Upper lobe of left lung (tissue), 6 donors: ENCODE measurements at regions not wholly inside any gene's neighbourhood (a gene's known extent, or its start where the extent isn't known, plus 50 kb on each side); places are given as distances from the start of the nearest gene placed in this dataset.

Source experiments
- ATAC-seq, 2 donors: fragments of 200-7000 bp; cut with Tn5 transposase; one replicate each; pipeline ENCODE4 v1.9.1; 2022; ENCODE audit warnings: mild to moderate bottlenecking in 2 of 2, moderate library complexity in 2 of 2; ENCODE audit not compliant: low FRiP score in 2 of 2
- DNase-seq, 2 donors: peaks; one replicate each; pipeline ENCODE4 v3.0.0-alpha.2; 2019 to 2020
- H3K27ac ChIP-seq, 4 donors: fragments of 200-600 bp; sonication (generic); one replicate each; pipeline ENCODE4 v1.5.1; 2016 to 2019
- H3K27me3 ChIP-seq, 4 donors: fragments of 200-600 bp; sonication (generic); one replicate each; pipeline ENCODE4 v1.5.1; 2017 to 2019
- H3K36me3 ChIP-seq, 4 donors: fragments of 200-600 bp; sonication (generic); one replicate each; pipeline ENCODE4 v1.5.1; 2016 to 2019
- H3K4me1 ChIP-seq, 4 donors: fragments of 200-600 bp; sonication (generic); one replicate each; pipeline ENCODE4 v1.5.1; 2018 to 2019
- H3K4me3 ChIP-seq, 4 donors: fragments of 200-600 bp; sonication (generic); one replicate each; pipeline ENCODE4 v1.5.1; 2017 to 2019; ENCODE audit warnings: mild to moderate bottlenecking in 2 of 4, moderate library complexity in 1 of 4
- H3K9me3 ChIP-seq, 4 donors: fragments of 200-600 bp; sonication (generic); one replicate each; pipeline ENCODE4 v1.5.1; 2018 to 2019
- EP300 ChIP-seq, 4 donors: sonication (generic); formaldehyde crosslinking; IDR thresholded peaks; one replicate each; pipeline ENCODE4 v1.5.1; 2017; ENCODE audit warnings: antibody characterized with exemption in 4 of 4, control low read depth in 2 of 4
- POLR2A ChIP-seq, 4 donors: fragments of 450-650 bp; IDR thresholded peaks; one replicate each; pipeline ENCODE4 v1.5.1; 2016 to 2017; ENCODE audit warnings: antibody characterized with exemption in 4 of 4, mild to moderate bottlenecking in 2 of 4
- POLR2AphosphoS5 ChIP-seq, 2 donors: sonication (generic); formaldehyde crosslinking; IDR thresholded peaks; one replicate each; pipeline ENCODE4 v1.5.1; 2017; ENCODE audit warnings: antibody characterized with exemption in 2 of 2
- WGBS, 2 donors: methylation state at CpG; one replicate each; pipeline ENCODE4 v1.1.5; 2017 to 2018; 5-methylcytosine and 5-hydroxymethylcytosine counted together
- TF ChIP-seq, protein P1 (sequence below), 6 experiments: fragments of 450-650 bp in 4 of 6; fragments of 200-600 bp in 2 of 6; sonication (generic) in 2 of 6; IDR thresholded peaks; one replicate each; pipeline ENCODE4 v1.5.1; 2016 to 2019; ENCODE audit warnings: antibody characterized with exemption in 6 of 6
- donor health status: DM: no; HTN: no; CAD: no; lungs with moderate emphysema.
- donor health status: DM: no; HTN: yes; CAD: no; lungs with severe emphysema.

DNA sequence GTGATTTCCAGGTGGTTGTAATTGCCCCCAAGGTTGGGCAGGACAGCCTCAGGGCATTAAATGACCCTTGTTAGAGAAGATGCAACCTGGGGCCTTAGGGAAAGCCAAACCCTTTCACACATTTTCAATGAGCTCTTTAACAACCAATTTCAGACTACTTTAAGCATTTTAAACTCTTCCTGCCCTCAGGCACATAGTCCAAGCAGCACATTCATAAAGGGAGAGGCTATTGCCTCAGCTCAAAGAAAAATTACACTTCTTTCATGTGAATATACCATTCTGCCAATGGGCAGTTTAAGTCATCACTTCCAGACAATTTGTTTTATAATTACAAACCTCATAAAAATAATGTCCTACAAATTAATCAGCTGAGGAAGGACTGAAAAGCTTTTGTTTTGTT lies 544.5 kb downstream of the NPIPA7 start:
- no peak overlapping the region for H3K27ac ChIP-seq
- H3K36me3 ChIP-seq = no peaks in the 10 kb centered on the region
- H3K4me1 ChIP-seq = no peaks in the 10 kb centered on the region
- no peaks in the 10 kb centered on the region for H3K27me3 ChIP-seq
- DNase-seq (no peak), ATAC-seq (no peak)
- H3K4me3 ChIP-seq = no peak overlapping the region
- H3K9me3 ChIP-seq = peaks cover 0 to 3% (median 0%) of the 10 kb centered on the region in 4 donors
- TF ChIP-seq POLR2A (IDR thresholded peaks at IDR 0.05) (no peak), EP300 (IDR thresholded peaks at IDR 0.05) (no peak), POLR2AphosphoS5 (IDR thresholded peaks at IDR 0.05) (no peak)
- TF ChIP-seq, protein P1, sequence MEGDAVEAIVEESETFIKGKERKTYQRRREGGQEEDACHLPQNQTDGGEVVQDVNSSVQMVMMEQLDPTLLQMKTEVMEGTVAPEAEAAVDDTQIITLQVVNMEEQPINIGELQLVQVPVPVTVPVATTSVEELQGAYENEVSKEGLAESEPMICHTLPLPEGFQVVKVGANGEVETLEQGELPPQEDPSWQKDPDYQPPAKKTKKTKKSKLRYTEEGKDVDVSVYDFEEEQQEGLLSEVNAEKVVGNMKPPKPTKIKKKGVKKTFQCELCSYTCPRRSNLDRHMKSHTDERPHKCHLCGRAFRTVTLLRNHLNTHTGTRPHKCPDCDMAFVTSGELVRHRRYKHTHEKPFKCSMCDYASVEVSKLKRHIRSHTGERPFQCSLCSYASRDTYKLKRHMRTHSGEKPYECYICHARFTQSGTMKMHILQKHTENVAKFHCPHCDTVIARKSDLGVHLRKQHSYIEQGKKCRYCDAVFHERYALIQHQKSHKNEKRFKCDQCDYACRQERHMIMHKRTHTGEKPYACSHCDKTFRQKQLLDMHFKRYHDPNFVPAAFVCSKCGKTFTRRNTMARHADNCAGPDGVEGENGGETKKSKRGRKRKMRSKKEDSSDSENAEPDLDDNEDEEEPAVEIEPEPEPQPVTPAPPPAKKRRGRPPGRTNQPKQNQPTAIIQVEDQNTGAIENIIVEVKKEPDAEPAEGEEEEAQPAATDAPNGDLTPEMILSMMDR (IDR thresholded peaks at IDR 0.05) = no peak

DNA sequence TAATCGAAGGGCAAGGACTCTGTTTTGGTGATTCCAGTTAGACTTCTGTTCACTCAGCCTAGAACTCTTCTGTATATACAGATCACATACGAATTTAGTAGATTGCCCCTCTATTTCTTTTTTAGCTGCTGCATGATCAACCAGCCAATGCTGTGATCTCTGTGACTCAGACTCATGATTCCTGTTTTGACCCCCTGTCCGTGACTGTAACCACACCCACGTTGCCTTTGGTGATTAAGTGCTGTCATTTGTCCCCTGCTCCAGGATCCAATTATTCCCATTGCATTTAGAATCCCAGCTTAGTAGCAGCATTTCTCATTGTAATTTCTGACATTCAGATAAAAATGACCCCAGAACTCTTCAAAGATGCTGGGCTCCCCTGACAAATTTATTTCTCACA lies 545.7 kb downstream of the NPIPA7 start:
- 48 to 49% methylated on average over 4 of the region's 4 CpGs for WGBS, 2 donors
- Histone ChIP-seq H3K27ac (no peak overlapping the region), H3K9me3 (peaks cover 0 to 3% (median 0%) of the 10 kb centered on the region in 4 donors), H3K4me1 (no peaks in the 10 kb centered on the region), H3K27me3 (no peaks in the 10 kb centered on the region), H3K4me3 (no peak overlapping the region), H3K36me3 (no peaks in the 10 kb centered on the region)
- no peak for ATAC-seq
- TF ChIP-seq, protein P1 (IDR thresholded peaks at IDR 0.05) = no peak
- TF ChIP-seq POLR2AphosphoS5 (IDR thresholded peaks at IDR 0.05) (no peak), EP300 (IDR thresholded peaks at IDR 0.05) (no peak), POLR2A (IDR thresholded peaks at IDR 0.05) (no peak)
- no peak for DNase-seq

DNA sequence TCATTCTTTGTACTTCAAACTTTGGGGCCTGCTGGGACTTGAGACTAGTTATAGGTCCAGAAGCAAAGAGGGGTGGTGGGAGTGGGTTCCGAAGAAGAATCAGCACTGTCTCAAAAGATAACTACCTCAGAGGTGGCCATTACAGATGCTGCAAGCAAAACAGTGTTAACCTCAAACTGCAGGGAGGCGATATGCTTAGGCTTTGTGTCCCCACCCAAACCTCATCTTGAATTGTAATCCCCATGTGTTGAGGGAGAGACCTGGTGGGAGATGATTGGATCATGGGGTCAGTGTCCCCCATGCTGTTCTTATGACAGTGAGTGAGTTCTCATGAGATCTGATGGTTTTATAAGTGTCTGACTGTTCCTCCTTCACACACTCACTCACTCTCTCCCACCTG lies 545.3 kb downstream of the XYLT1 start:
- no peak for DNase-seq
- Histone ChIP-seq H3K27me3 (no peaks in the 10 kb centered on the region), H3K4me1 (no peaks in the 10 kb centered on the region), H3K27ac (no peak overlapping the region), H3K9me3 (peaks cover 0 to 3% (median 0%) of the 10 kb centered on the region in 4 donors), H3K36me3 (no peaks in the 10 kb centered on the region), H3K4me3 (no peak overlapping the region)
- TF ChIP-seq POLR2AphosphoS5 (IDR thresholded peaks at IDR 0.05) = no peak
- TF ChIP-seq POLR2A (IDR thresholded peaks at IDR 0.05) = no peak
- TF ChIP-seq, protein P1 (IDR thresholded peaks at IDR 0.05) = no peak
- no peak for TF ChIP-seq EP300 (IDR thresholded peaks at IDR 0.05)
- 86 to 100% methylated on average over 2 of the region's 2 CpGs for WGBS, 2 donors
- no peak for ATAC-seq

DNA sequence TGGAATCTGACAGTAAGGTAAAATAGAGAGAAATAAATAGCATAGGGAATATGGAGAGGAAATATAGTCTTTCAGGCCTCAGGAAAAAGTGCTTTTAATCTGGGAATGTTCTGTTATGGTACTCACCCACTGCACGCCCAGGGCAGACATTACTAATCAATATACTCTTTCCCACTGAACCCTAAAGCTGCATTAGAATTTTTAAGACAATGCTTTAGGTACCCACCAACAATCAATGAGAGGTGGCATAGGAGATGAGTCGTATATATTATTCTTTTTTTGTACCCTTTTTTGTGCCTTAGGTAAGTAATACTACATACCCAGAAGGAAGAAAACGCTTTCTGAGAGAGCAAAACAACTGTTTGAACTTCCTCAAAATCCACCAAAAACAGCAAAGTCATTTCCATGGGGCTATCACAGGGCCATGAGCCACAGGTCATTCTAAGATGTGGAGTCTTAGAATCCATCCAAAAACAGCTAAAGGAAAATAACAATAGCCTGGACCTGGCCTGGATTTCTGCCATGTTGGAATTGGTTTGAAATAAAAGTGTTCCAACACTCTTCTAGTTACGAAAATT lies 542.1 kb downstream of the XYLT1 start:
- H3K4me3 ChIP-seq = no peak overlapping the region
- WGBS, 2 donors = 75 to 77% methylated on average over 4 of the region's 4 CpGs
- no peaks in the 10 kb centered on the region for H3K27me3 ChIP-seq
- no peak overlapping the region for H3K27ac ChIP-seq
- peaks cover 0 to 3% (median 0%) of the 10 kb centered on the region in 4 donors for H3K9me3 ChIP-seq
- no peaks in the 10 kb centered on the region for H3K36me3 ChIP-seq
- no peaks in the 10 kb centered on the region for H3K4me1 ChIP-seq
- TF ChIP-seq POLR2AphosphoS5 (IDR thresholded peaks at IDR 0.05) = no peak
- no peak for ATAC-seq
- no peak for DNase-seq

DNA sequence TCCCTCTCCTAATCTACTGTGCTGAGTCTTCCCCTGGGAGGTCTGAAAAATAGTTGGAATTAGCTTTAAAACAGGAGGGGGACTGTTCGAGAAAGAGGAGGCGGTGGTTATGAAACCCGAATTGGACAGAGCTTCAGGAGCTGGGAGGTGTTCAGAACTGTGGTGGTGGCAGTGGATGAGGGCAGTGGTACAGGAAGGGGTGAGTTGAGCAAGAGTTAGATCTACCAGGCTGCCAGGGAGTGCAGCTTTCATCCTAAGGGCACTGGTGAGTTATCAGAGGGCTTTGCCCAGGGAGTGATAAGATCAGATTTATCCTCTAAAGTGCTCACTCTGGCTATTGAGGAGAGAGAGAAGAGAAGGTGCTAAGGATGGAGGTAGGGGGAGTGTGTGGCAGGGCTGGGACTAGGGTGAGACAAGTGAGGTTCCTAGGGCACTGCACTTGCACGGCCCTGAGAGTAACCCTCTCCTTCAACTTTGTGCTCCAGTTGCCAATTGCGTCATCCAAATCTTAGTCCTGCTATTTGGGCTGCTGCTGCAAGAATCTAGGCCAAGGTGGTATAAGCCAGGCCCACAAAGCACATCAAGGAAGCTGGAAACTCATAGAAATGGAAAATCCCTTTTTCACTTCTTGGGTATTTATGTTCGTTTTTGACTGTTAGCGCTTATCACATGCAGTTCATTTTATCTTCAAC lies 540.3 kb downstream of the XYLT1 start:
- no peaks in the 10 kb centered on the region for H3K4me1 ChIP-seq
- ATAC-seq (no peak), DNase-seq (no peak)
- no peak for TF ChIP-seq POLR2AphosphoS5 (IDR thresholded peaks at IDR 0.05)
- no peak for TF ChIP-seq EP300 (IDR thresholded peaks at IDR 0.05)
- TF ChIP-seq POLR2A (IDR thresholded peaks at IDR 0.05) = no peak
- TF ChIP-seq, protein P1 (IDR thresholded peaks at IDR 0.05) = no peak
- 64 to 67% methylated on average over 7 of the region's 7 CpGs for WGBS, 2 donors
- H3K27me3 ChIP-seq = no peaks in the 10 kb centered on the region
- H3K36me3 ChIP-seq = no peaks in the 10 kb centered on the region
- peaks cover 0 to 3% (median 0%) of the 10 kb centered on the region in 4 donors for H3K9me3 ChIP-seq
- H3K27ac ChIP-seq = no peak overlapping the region
- no peak overlapping the region for H3K4me3 ChIP-seq
